Effector memory CD4-positive, alpha-beta T cell (primary cell): ENCODE measurements at regions not wholly inside any gene's neighbourhood (a gene's known extent, or its start where the extent isn't known, plus 50 kb on each side); places are given as distances from the start of the nearest gene placed in this dataset.

ENCODE experiments used
- DNase-seq, 3 donors: peaks; one replicate each; pipeline ENCODE4 v3.0.0-alpha.2; 2020
- H3K27ac ChIP-seq: 2 replicates; pipeline ENCODE4 v1.7.0; 2013; ENCODE audit warnings: mild to moderate bottlenecking, low read length, moderate library complexity; ENCODE audit not compliant: insufficient read depth, poor library complexity, severe bottlenecking
- H3K27me3 ChIP-seq: replicated peaks from 2 replicates; pipeline ENCODE4 v1.7.0; 2013; ENCODE audit warnings: mild to moderate bottlenecking, low read length; ENCODE audit not compliant: insufficient read depth, control insufficient read depth, poor library complexity, severe bottlenecking
- H3K36me3 ChIP-seq: 2 replicates; pipeline ENCODE4 v1.7.0; 2013; ENCODE audit warnings: mild to moderate bottlenecking, low read length, moderate library complexity; ENCODE audit not compliant: control insufficient read depth, insufficient read depth
- H3K4me1 ChIP-seq: 2 replicates; pipeline ENCODE4 v1.7.0; 2013; ENCODE audit warnings: low read length, mild to moderate bottlenecking; ENCODE audit not compliant: control insufficient read depth, insufficient read depth, poor library complexity, severe bottlenecking
- H3K4me3 ChIP-seq: 2 replicates; pipeline ENCODE4 v1.7.0; 2013; ENCODE audit warnings: low read length, low read depth, mild to moderate bottlenecking; ENCODE audit not compliant: insufficient read depth, poor library complexity, severe bottlenecking
- H3K9me3 ChIP-seq: 2 replicates; pipeline ENCODE4 v1.7.0; 2013; ENCODE audit warnings: mild to moderate bottlenecking, low read length, moderate library complexity; ENCODE audit not compliant: control insufficient read depth

DNA sequence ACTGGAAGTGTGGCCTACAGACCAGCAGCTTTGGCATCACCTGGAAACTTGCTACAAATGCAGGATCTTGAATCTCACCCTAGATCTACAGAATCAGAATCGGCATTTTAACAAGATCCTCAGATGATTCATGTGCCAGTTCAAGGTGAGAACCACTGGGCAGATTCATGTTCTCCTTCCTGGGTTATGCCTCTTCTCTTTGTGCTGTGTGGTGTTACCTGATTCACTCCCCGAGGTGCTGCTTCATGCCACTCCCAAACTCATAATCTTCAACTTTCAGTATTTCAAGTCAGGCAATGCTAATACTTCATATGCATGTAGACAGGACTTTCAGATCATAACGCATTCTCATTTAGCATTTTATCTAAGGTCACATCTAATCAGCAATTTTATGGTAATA lies 427.7 kb downstream of the FOXO1 start:
- no peak overlapping the region for H3K27ac ChIP-seq
- no peak overlapping the region for H3K4me3 ChIP-seq
- H3K27me3 ChIP-seq: no peaks in the 10 kb centered on the region
- no peaks in the 10 kb centered on the region for H3K9me3 ChIP-seq
- no peak for DNase-seq
- no peaks in the 10 kb centered on the region for H3K4me1 ChIP-seq
- H3K36me3 ChIP-seq: no peaks in the 10 kb centered on the region

DNA sequence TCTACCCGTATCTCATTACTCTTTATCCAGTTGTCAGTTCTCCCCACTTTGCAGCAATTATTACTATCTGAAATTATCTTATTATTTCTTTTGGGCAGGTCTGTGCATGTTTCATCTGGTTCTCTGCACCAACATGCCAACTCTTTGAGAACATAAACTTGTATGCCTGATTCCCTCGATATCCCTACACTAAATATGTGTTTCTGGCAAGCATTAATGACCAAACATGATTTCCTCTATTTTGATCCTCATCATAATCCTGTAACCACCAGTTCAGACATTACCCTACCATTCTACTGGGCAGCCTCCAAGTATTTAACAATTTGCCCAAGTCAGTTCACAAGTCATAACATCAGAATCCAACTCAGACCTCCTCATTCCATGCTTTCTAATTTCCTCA lies 426.1 kb downstream of the FOXO1 start:
- Histone ChIP-seq H3K27ac (no peak overlapping the region), H3K27me3 (no peaks in the 10 kb centered on the region), H3K4me3 (no peak overlapping the region), H3K9me3 (no peaks in the 10 kb centered on the region), H3K4me1 (no peaks in the 10 kb centered on the region), H3K36me3 (no peaks in the 10 kb centered on the region)
- DNase-seq: no peak

DNA sequence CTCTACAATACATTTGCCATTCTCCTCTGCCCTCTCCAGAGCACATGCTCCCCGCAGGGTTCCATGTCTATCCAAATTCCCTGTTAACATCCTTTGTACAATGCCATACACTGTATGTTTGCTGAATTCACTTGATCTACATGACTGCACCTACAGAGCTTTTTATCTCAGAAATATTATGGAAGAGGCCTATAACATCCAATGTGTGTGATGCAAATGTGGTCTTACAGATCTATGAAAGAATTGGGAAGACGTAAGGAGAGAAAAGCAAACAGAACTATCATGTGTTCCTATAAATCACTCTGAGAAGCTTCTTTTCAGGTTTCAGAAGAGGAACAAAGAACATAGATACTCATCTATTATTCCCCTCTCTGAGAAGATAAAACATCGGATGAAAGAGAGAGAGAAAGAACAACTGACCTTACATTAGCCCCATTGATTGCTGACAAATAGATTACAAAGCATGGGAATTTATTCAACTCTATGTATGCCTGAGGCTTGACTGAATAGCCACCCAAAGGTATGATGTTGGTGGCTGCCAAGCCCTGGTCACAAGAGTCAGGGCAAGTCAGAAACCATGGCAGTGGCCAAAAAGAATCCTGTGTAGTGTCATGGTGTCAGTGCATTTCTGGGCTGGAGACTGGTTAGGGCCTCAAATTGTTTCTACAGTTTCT lies 425.2 kb downstream of the FOXO1 start:
- no peak for DNase-seq

DNA sequence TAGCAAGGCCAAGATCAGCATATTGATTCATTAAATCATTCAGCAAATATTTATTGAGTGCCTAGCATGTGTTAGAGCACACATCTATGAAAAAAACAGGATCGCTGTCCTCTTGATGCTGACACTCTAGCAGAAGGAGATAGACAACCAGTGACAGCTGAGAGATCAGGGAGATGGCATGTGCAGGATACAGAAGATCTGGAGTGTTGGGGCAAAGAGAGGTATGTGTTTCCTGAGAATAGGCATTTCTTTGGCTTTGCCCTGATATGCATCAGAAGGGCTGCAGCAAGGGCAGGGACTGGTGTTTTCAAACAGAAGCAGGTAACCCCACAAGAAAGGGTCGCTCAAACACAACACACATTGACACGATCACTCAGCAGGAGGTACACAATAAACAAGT lies 423.4 kb downstream of the FOXO1 start:
- no peak for DNase-seq
- no peaks in the 10 kb centered on the region for H3K4me1 ChIP-seq
- H3K27ac ChIP-seq: no peak overlapping the region
- no peaks in the 10 kb centered on the region for H3K9me3 ChIP-seq
- no peaks in the 10 kb centered on the region for H3K27me3 ChIP-seq
- H3K4me3 ChIP-seq: no peak overlapping the region
- H3K36me3 ChIP-seq: no peaks in the 10 kb centered on the region

More for the DNA sequence above, 425.2 kb downstream of the FOXO1 start:
- no peak overlapping the region for H3K27ac ChIP-seq
- H3K27me3 ChIP-seq: no peaks in the 10 kb centered on the region
- H3K4me3 ChIP-seq: no peak overlapping the region
- no peaks in the 10 kb centered on the region for H3K9me3 ChIP-seq
- H3K36me3 ChIP-seq: no peaks in the 10 kb centered on the region
- no peaks in the 10 kb centered on the region for H3K4me1 ChIP-seq

DNA sequence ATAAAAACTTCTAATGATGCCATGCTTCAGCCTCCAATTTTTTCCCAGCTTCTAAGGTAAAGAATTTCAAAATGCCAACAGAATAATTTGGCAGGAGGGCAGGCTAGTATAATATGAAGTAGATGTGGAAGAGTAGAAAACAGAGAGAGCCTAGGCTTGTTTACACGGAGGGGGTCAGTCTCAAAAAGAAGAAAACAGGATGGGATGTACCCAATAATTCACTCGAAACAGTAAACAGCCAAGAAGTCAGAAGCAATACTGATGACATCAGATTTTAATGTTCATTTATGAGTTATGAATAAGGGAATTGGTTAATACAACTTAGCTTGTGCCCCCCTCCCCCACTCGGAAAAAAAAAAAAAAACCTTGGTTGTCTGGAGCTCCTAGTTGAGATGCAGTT lies 422.5 kb downstream of the FOXO1 start:
- H3K36me3 ChIP-seq: no peaks in the 10 kb centered on the region
- H3K27me3 ChIP-seq: no peaks in the 10 kb centered on the region
- no peak overlapping the region for H3K4me3 ChIP-seq
- no peak overlapping the region for H3K27ac ChIP-seq
- H3K4me1 ChIP-seq: no peaks in the 10 kb centered on the region
- no peak for DNase-seq
- no peaks in the 10 kb centered on the region for H3K9me3 ChIP-seq

DNA sequence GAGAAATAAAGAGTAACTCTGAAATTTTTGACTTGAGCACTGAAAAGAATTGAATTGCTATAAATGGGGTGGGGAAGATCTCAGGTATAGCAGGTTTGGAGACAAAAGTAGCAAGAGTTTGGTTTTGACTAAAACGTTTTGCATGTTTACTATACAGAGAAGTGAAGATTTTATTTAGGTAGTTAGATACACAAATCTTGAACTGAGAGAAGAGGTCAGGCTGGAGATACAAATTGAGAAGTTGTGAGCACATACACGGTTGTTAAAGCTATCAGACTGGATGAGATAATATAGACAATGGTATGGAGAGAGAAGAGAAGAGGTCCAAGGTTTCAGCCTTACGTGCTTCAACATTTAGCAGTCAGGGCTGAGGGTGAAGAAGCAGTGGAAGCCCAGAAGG lies 420.9 kb downstream of the FOXO1 start:
- no peak overlapping the region for H3K27ac ChIP-seq
- no peaks in the 10 kb centered on the region for H3K4me1 ChIP-seq
- H3K27me3 ChIP-seq: no peaks in the 10 kb centered on the region
- no peak for DNase-seq
- no peaks in the 10 kb centered on the region for H3K9me3 ChIP-seq
- H3K4me3 ChIP-seq: no peak overlapping the region
- H3K36me3 ChIP-seq: no peaks in the 10 kb centered on the region

DNA sequence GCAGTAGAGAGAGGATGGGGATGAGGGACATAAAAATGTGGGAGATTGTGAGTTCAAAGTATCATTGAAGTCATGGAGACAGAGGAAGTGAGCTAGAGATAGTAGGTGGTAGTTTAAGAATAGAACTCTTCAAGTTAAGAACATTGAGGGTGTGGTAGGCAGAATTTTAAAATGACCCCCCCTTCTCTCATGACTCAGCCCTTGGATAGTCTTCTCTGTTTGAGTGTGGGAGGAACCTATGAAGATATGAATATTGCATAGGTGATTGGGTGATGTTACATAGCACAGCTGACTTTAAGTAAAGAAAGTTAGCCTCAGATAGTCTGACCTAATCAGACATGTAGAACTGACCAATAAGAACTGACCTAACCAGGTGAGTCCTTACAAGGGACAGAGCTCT lies 418.6 kb downstream of the FOXO1 start:
- no peak for DNase-seq
- Histone ChIP-seq H3K36me3 (no peaks in the 10 kb centered on the region), H3K4me1 (no peaks in the 10 kb centered on the region)

DNA sequence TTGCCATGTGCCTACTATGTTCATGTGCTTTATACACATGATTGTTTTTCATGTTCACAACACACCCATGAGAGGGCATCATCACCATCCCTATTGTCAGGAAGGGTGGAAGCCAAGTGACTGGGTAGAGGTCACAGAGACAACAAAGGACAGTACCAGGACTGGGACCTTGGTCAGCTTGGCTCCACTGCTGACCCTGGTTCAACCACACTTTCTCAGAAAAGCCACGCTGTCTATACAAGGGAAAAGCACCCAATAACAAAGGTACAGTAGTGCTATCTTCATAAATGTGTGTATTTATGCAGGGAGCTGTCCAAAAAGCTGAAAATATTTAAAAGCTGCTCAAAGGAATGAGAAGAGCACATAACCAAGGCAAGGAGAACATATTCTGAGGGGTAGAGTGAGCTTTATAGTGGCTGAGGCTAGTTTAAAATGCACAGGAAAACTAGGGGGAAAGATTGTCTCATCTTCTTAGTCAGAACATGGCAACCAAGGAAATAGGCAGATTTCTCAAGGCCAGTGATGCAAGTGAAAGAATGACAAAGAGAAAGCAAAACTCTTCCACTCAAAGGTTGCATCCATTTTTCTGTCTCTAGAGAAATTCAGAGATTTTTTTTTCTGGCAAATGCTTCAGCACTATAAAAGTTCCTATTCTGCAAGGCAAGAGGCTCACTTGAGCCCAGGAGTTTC lies 415.0 kb downstream of the FOXO1 start:
- H3K4me1 ChIP-seq: no peaks in the 10 kb centered on the region
- no peaks in the 10 kb centered on the region for H3K9me3 ChIP-seq
- H3K27me3 ChIP-seq: no peaks in the 10 kb centered on the region
- no peaks in the 10 kb centered on the region for H3K36me3 ChIP-seq
- no peak for DNase-seq
- no peak overlapping the region for H3K4me3 ChIP-seq
- no peak overlapping the region for H3K27ac ChIP-seq

More for the DNA sequence above, 418.6 kb downstream of the FOXO1 start:
- H3K27me3 ChIP-seq: no peaks in the 10 kb centered on the region
- H3K9me3 ChIP-seq: no peaks in the 10 kb centered on the region
- H3K4me3 ChIP-seq: no peak overlapping the region
- H3K27ac ChIP-seq: no peak overlapping the region

DNA sequence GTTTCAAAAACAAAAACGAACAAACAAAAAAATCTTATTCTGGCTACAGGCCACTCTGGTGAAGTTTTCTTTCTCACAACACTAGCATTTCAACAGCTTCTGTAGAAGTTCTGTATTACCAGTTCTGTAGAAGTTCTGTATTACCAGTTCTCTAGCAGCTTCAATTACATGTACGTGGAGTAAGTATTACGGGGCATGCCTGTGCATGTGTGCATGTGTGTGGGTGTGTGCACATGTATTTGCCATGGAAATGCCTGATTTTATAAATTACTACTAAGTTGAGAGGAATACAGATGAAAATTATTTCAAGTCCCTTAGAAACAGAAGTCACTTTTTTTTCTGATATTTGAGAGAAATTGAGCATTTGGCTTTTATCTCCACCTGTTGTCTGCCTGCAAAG lies 414.2 kb downstream of the FOXO1 start:
- DNase-seq: no peak
- Histone ChIP-seq H3K27me3 (no peaks in the 10 kb centered on the region), H3K9me3 (no peaks in the 10 kb centered on the region), H3K4me1 (no peaks in the 10 kb centered on the region), H3K36me3 (no peaks in the 10 kb centered on the region), H3K27ac (no peak overlapping the region), H3K4me3 (no peak overlapping the region)

DNA sequence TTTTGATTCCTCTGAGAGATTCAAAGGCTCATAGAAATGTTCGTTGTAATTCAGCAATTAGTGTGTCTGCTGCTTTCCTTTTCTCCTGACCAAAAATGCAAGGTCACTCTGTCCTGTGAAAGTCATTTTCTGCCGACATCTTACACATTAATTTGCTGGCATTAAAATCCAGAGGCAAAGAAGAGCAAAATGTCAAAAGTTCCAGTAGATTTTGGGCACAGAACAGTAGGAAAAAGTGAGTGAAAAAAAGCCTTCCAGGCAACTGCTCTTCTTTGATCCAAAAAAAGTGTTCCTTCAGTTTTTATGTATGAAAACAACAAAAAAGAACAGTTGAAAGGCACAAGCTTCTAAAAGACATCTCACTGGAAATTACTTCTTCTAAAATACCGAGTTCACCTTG lies 413.8 kb downstream of the FOXO1 start:
- H3K4me1 ChIP-seq: no peaks in the 10 kb centered on the region
- H3K4me3 ChIP-seq: no peak overlapping the region
- no peak for DNase-seq
- no peaks in the 10 kb centered on the region for H3K9me3 ChIP-seq
- H3K27ac ChIP-seq: no peak overlapping the region
- H3K36me3 ChIP-seq: no peaks in the 10 kb centered on the region
- no peaks in the 10 kb centered on the region for H3K27me3 ChIP-seq
